ENCODE measurements at regions not wholly inside any gene's neighbourhood (a gene's known extent, or its start where the extent isn't known, plus 50 kb on each side); places are given as distances from the start of the nearest gene placed in this dataset.

DNA sequence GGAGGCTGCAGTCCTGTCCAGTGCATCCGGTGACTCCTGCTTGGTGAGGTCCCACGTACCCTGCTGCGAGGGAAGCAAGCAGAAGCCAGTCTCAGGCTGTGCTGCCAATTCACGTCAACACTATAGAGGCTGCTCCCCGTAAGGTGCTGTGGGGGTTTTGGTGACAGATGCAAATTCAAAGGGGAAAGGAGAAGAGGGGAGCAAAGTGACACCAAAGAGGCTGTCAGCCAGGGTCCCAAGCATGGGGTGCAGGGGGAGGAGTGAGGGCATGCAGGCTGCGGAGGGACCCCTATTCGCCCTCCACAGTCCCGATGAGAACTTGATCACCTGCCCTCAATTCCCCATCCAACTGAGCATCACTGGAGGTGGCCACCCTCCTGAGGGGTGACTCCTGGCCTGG lies 179.4 kb upstream of the HS6ST1 start:
- DNase-seq, result no peak

DNA sequence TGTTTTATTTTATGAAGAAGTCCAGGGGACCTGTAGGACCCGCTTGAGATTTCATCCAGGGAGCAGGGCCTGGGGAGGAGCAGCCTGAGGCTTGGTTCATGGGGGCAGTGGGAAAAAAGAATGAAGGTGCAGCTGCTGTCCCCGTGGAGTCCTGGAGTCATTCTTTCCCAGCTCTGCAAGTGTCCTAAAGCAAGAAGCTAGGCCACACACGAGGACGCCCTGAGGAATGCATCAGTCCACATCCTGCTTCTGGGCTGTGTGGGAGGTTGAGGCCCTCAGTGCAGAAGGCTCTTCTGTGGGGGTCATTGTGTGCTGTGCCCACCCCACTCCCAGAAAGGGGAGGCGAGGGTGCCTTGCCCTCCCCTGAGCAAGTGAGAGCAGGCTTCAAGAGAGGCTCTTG lies 179.9 kb upstream of the HS6ST1 start:
- no peak for DNase-seq

DNA sequence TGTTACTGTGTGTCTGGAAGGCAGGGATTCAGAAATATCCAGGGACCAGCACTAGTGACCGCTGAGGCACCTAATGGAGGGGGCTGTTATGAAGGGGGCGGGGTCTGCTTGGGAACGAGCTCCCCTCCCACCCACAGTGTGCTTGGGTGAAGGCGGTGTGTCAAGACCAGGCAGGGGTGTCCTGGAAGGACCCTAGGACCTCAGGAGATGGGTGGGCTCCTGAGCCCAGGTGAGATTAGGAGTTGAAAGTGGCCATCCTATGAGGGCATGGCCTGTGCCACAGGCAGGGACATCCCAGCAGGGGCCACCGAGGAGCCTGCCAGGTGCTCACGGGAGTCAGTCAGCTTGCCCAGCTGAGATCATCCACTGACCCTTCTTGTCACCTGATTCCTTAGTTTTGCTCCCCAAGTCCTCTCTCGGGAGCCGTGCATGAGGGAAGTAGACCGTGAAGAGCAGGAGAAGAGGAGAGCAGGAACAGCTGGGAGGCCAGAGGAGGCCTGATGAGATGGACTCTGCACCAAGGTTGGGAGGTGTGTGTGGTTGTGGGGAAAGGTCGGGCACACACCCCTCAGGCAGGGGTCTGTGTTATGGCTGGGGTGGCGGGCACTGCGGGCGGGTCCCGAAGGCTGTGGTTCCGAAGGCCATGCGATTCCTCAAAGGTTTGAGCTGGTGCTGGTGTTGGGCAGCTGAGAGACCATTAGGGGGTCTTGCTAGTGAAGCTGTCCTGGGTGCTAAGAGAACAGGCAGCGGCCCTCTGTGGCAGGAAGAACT lies 180.9 kb upstream of the HS6ST1 start:
- no peak for DNase-seq

DNA sequence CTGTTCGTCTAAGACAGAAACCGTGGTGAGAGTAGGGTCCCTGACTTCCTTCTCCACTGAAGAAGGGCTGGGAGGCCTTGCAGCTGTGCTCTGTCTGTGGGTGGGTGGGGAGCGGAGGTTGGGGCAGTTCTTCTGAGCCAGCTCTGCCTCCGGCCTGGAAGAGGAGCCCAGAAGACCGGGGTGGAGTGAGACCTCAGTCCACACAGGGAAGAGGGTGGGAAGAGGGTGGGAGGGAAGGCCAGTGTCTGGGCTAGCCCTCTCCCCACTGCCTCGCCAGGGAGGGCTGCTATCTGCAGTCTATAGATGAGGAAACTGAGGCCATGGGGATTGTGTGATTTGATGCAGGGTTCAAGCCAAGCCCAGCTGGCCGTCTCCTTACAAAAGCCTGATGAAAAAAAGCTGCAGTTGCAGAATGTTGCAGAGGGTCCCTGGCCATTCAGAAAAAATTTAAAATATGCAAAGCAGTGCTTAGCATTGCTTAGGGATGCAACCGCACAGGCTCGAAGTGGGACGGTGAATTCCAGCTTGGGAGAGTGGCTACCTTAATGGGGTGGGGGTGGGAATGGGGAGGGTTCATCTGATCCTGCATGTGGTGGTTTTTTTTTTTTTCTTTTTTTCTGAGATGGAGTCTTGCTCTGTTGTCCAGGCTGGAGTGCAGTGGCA lies 181.6 kb upstream of the HS6ST1 start:
- DNase-seq, result no peak

DNA sequence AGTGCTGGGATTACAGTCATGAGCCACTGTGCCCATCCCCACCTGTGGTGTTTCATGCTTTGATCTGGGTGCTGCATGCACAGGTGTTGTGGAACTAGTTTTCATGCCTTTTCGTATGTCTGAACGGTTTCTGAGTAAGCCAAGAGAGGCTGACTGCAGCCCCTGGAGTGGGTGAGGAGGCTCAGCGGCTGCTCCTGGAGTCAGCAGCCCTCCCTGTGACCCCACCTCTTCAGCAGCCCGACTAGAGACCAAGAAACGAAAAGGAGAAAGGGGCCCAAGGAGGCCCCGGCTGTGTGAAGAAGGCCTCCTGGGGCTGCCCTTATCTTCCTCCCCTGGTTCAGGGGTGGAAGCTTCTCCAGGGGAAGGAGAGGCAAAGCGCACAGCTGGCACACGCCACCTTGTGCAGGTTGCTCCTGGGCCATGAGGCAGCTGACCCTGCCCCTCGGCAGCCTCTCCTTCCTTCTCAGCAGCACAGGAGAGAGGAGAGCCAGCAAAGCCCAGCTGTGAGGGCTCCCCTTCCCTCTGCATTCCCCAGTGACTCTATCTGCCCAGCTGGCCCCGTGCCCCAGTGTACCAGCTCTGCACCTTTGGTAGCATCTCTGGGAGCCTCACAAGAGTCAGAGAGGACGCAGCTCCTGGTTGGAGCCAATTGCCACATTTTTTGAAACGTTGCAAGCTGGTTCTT lies 182.5 kb upstream of the HS6ST1 start:
- no peak for DNase-seq

DNA sequence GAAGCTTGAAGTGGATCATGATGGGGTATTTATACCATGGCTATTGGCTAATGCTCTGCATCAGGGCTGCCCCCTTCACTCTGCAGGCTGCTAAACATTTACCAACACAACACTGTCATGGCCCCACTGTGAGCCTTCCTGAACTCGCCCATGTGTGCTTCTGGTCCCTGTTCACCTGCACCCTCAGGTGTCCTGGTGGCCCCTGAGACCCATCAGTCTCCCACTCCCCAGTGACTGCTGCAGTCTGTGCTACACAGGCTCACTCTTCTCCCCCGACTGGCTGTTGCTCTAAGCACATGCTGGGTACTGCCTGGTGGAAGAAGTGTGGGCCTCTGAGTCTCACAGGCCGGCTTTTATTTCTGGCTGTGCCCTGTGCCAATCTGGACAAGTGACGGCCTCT lies 183.0 kb upstream of the HS6ST1 start:
- no peak for DNase-seq

DNA sequence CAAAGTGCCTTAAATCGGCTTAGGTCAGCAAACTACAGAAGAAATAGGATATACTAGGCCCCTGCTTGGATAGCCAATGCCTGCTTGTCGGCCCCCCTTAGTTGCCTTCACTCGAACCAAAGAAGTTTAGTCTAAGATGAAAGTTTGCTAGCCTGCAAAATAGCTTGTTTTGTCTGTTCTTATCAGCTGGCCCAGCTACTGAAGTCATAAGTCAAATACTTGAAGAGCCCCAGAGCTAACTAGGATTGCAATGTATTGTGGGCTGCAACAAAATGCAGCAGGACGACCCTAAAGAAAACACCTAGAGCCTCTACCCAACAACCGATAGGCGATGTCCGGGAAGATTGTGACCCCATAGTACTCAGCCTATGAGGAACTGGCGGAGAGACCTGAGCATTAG lies 183.5 kb upstream of the HS6ST1 start:
- DNase-seq, result no peak

DNA sequence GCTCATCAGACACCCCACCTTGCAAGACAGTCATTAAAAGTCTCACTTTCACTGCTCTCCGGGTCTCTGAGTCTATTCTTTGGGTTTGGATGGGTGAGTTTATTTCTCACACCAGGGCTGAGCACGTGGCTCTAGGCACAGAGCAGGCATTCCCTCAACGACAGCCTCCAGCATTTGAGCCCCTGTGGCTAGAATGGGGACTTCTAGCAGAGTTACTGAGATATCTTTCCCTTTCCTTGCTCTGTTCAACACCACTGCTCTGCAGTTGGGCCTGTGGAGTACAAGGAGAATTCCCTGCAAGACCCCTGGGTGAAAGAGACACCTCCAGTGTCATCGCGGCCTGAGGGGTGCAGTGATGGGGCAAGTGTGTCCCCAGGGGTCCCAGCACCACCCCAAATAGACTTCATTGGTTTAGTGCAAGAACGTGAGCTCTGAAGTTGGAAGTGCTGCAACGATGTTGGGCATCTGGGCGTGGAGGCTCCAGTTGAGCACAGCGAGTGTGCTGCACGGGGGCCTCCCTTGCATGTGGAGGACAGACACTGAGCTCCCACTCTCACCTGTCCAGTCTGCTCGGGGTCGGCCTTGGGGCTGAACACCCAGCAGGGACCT lies 184.1 kb upstream of the HS6ST1 start:
- DNase-seq, result no peak

DNA sequence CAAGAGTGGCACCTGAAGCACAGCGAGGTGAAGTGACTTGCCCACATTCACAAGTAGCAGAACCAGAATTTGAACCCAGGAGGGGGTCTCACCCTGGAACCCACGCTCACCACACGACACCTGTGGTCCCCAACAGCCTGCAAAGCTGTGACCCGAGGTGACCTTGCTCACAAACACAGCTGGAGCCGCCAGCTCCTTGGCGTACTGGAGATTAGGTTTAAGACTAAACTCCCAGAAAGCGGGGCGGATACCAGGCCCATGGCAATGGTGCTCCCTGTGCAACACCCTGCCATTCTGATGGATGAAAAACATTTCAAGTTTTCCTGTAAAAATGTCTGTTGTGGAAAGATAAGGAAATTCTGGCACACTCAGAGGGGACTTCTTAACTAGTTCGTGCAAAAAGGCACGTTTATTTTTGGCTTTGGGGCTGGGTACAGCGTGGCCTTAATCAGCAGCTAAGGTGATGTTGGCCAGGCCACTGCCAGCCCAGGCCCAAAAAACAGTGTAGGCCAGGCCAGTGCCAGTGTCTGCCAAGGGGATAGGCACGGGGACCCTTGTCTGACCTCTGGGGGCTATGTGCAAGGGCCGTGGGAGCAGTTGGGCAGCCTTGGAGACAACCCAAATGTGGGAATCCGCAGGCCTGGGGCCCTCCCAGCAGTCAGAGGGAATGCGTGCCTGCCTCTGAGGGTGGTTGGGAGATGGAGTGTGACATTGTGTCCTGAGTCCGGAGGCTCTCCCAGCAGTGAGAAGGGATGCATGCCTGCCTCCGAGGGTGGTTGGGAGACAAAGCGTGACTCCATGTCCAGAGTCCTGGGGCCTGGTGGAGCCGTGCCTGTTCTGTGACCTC lies 185.0 kb upstream of the HS6ST1 start:
- DNase-seq, result no peak

DNA sequence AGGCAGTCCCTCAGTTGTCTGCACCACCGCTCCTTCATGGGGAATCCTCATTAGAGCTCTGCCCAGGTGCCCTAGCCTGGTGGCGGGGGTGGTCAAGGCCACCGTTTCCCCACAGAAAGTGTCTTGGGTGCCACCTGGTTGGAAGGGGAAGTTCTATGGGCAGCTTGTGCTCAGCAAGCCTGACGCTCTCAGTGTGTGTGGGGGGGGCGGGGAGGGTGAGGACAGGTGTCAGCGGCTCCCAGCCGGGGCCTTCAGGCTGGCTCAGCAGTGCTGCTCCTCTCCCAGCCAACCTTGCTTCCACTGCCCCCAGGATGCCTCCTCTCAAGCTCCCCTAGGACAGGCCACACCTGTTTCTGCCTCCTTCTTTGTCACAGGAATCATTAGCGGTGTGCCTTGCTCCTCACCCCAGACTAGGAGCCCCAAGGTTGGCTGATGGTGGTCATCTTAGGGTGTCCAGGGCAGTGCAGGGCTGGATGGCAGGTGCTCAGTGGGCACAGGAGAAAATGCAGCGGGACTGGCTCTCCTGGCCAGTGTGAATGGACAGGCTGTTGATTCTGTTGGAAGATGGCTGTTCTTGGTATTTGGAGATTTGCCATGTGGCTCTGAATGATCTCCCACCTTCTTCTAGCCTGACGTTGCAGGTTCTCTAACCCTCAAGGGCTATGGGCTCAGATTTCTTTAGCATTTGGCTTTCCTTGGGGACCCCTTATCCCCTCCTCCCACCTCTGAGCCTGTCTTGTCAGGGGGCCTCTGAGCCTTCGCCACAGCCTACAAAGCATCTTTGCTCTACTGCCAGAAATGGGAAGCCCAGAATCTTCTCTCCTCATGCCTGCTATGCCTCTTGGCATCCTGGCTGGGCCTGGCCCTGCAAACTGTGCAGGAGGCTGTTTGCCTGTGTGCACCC lies 185.8 kb upstream of the HS6ST1 start:
- DNase-seq, result no peak

DNA sequence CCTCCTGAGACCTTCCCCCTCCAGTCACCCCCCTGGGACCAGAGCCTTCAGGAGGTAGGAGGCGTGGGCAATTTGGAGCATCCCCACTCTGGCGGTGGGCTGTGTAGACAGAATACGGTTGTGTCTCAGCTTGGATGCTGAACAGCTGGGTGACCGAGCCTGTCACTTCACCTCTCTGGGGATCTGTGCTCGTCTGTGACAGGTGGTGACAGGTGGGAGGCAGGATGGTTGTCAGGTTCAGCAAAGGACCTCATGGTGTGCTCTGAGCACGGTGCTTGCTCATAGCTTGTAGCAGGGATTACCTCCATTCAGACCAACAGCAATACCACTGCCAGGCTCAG lies 186.5 kb upstream of the HS6ST1 start:
- no peak for DNase-seq

DNA sequence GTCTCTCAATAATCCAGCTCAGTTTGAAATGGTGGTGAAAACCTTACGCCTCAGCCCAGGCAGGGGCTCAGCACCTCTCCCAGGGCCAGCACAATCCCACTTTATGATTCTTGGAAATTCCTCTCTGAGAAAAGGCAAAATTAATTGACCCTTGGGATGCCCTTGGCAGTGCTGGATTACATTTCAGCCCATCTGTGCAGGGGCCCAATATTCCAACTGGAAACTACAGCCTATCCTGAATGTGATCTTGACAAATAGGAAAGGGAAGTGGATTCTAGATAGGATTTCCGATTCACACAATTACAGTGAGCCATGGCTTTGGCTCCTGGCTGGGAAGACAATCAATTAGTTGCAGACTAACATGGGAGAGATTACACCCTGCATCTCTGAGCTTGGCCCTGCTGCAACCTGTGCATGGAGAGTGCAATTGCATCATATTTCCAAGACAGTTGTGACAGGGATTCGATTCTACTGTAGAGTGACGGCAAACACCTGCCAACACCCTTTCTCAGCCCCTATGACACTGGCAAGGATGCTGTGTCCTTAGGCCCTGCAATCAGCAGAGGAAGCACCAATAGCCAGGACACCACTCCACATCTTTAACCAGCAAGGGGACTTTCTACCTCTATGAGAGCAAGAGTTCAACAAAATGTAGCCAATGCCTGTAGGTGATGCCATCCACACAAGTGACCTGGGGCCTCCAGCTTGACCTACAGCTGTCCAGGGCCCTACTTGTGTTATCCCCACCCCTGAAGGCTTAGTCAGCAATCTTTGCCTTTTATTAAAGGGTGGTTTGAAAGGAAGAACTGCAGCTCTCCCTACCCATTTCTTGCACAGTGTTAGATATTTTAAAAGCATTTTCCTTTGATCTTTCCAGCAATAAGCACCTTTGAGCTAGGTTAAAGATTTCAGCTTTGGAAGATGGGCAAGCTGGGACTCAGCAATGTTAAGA lies 187.2 kb upstream of the HS6ST1 start:
- DNase-seq, result no peak

DNA sequence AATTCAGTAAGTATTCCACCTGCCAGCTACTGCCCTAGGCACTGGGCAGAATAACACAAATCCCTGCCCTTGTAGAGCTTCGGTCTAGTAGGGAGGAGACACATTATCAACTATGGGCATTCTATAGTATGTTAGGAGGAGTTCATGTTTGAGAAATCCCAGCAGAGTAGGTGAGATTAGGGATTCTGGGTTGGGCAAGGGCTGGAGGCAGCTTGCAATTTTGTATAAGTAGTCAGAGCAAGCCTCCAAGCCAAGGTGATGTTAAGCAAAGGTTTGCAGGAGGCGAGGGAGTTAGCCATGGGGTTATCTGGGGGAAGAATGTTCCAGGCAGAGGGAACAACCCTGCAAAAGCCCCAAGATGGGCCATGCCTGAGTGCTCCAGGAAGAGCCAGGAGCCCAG lies 187.9 kb upstream of the HS6ST1 start:
- DNase-seq, result no peak

DNA sequence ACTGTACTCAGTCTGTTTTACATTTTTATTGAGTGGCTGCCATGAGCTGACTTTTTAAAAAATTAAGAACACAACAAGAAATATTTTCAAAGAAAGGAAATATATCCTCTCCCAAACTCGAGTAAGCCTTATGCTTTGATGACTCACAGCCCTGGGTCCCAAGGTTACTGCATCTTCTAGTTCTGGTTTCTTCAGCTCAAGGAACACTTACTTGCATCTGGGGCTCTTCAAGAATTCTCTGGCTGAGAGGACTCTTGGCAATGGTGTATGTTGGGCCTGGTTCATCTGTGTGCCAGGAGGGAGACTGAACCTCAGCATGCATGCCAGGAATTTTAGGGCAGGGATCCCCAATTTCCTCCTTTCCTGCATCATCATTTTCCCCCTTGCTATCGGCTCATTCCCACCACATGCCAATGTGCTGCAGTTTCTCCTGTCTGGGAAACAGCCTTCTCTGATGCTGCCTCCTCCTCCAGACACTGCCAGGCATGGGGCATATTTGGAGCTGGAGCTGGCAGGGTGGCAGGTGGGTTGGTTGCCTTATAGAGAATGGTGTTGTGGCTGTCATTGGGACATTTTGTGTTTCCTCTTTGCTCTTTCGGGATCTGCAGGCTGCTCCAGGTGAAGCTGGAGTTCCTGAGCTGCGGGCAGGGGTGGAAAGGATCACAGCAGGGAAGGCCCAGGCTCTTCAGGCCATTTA lies 192.2 kb upstream of the HS6ST1 start:
- DNase-seq, result no peak

DNA sequence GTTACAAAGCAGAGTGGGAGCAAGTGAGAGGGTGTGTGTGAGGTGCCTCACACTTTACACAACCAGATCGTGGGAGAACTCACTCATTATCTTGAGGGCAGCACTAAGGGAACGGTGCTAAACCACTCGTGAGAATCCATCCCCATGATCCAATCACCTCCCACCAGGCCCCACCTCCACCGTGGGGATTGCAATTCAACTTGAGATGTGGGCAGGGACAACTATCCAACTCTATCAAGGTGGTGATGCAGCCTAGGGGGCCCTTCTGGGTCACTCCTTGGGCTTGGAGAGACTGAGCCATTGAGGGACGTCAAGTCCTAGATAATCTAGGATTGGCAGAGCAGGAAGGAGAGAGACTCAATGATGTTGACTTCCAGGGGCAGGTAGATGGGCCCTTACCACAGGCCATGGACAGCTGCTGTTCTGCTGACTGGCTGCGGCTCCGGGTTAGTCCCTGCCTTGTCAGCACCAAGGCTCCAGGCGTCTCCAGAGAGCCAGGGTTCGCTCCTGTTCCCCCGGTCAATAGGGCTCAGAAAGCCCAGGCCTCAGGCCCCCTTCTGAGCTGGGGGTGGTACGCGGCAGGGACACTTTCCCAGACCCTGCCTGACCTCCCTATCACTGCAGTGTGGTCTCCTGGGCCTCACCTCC lies 193.2 kb upstream of the HS6ST1 start:
- no peak for DNase-seq

DNA sequence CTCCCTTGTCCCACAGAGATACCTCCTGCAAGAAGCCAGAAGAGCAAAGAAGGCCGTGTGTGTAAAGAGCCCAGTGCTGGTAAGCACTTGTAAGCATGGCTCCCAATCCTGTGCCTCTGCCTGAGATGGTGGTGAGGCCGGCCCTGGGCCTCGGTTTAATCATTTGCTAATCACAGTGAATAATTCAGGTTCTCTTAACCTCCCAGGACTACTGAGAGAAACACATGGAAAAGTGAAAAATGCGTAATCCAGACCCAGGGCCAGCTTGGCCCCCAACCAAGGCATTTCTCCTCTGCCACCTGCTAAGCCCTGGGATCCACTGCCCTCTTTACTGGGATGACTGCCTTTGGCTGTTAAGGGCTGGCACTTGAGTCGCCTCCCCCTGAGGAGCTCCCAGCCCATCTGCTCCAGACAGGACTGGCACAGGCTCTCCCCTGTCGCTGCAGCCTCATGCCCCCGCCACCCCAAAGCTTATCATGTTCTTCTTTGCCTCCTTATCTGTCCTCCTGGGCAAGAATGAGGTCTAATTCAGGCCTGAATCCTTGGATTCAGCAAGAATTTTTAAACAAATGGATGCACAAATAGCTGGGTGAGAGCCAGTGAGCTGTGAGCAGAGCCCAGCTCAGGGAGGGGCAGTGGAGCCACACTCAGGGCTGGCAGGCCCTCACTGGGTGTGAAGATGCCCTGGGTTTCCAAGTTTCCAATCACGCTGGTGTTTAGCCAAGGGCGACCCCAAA lies 193.9 kb upstream of the HS6ST1 start:
- no peak for DNase-seq

DNA sequence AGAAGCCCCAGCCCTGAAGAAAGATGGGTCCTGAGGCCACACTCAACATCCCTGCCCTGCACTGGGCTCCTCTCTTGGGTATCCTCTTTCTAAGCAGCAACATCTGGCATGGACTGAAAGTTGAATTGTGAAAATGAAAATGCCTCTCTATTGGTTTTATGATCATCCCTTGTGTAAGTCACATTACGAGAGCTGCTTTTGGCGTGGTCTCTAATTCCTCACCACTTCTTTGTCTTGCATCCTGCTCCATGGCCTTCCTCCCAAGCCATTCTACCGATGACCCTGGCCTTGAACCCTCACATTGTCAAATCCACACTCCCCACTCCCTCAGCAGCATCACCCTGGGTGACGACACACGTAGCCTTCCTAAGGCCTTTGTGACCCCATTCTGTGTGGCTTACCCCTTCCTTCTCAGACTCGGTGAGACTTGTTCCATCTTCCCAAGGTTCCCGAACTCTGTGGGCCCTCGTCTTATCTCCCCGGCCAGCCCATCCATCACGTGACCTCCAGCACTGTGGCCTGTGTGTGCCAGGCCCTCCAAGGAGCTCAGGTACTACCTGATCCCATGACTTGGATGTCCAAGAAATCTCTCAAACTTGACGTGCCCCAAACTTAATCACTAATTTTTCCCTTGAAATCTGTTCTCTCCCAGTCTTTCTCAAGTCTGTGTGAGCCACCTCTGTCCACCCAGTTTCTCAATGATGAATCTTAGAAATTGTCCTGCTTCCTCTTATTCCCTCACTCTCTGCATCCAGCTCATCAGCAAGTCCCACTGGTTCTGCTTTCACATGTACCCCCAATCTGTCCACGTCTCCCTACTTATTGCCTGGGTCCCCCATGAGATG lies 194.7 kb upstream of the HS6ST1 start:
- DNase-seq, result no peak

DNA sequence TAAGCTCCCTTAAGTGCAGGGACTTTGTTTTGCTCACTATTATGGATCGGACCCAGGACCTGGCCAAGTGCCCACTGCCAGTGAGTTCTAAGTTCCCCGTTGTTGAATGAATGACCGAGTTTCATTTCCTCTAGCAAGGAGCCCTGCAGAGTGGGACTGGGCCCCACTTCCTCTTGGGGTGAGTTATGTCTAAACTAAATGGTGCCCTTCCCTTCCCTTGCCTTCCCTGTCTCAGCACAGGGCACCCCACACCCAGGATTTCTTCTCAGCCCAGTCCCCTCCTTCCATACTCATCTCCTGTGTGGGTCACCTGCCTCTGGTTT lies 195.3 kb upstream of the HS6ST1 start:
- DNase-seq, result peak; percentile 12
